ENCODE measurements at regions not wholly inside any gene's neighbourhood (a gene's known extent, or its start where the extent isn't known, plus 50 kb on each side); places are given as distances from the start of the nearest gene placed in this dataset.

DNA sequence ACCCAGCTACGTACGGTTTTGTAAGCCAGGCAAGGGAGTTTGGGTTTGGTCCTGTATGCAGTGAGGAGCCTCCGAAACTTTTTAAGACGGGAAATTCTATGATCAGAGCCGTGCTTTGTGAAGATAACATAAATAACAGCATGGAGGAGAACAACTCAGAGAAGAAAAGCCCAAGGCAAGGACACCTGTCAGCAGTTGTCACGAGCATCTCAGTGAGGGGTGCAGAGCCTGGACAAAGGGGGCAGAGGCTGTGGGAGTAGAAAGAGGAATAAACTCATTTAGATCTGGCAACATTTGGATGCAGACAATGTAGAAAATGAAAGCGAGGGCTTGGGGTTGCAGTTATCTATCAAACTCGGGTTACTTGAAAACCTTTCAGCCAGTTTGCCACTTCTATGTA lies 64.5 kb downstream of the CAVIN2 start:
- Histone ChIP-seq H3K27me3 (no peaks in the 10 kb centered on the region), H3K9me3 (replicated peaks in 1 of 11) (peaks cover 0 to 4% (median 0%) of the 10 kb centered on the region in 11 experiments; a peak in 2 of 22 replicates), H3K4me3 (no peak overlapping the region), H3K4me2 (no peak overlapping the region), H4K20me1 (no peaks in the 10 kb centered on the region), H3K9ac (no peak overlapping the region), H3K27ac (no peak overlapping the region), H3K36me3 (no peaks in the 10 kb centered on the region), H3K4me1 (peaks cover 0 to 11% (median 0%) of the 10 kb centered on the region in 10 experiments; a peak in 2 of 20 replicates)
- TF ChIP-seq Cebpa-rat (IDR thresholded peaks at IDR 0.05), result no peak

DNA sequence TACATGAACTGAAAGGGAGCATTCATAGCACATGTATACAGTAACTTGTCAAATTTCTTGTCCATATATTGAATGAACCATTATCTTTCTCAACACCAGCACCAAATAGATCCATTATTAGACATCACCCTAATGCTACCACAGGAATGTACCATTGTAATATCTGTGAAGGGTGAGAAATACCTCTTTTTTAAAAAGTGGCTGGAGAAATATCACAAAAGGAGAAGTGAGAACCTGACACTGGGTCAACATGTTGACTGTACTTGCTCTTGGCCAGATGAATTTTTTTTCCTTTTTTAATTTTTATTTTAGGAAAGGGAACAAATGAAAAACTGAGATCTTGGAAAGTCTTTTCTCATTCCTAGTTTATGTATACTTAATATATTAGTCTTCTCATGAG lies 63.5 kb downstream of the CAVIN2 start:
- H4K20me1 ChIP-seq, result no peaks in the 10 kb centered on the region
- H3K4me3 ChIP-seq, result no peak overlapping the region
- H3K9me3 ChIP-seq (replicated peaks in 1 of 11), result peaks cover 0 to 4% (median 0%) of the 10 kb centered on the region in 11 experiments; a peak in 2 of 22 replicates
- no peaks in the 10 kb centered on the region for H3K27me3 ChIP-seq
- no peak overlapping the region for H3K9ac ChIP-seq
- H3K27ac ChIP-seq, result no peak overlapping the region
- H3K36me3 ChIP-seq, result no peaks in the 10 kb centered on the region
- TF ChIP-seq Cebpa-rat (IDR thresholded peaks at IDR 0.05), result no peak
- H3K4me1 ChIP-seq, result peaks cover 0 to 17% (median 0%) of the 10 kb centered on the region in 10 experiments; a peak in 3 of 20 replicates
- no peak overlapping the region for H3K4me2 ChIP-seq
